ENCODE measurements at regions not wholly inside any gene's neighbourhood (a gene's known extent, or its start where the extent isn't known, plus 50 kb on each side); places are given as distances from the start of the nearest gene placed in this dataset.

DNA sequence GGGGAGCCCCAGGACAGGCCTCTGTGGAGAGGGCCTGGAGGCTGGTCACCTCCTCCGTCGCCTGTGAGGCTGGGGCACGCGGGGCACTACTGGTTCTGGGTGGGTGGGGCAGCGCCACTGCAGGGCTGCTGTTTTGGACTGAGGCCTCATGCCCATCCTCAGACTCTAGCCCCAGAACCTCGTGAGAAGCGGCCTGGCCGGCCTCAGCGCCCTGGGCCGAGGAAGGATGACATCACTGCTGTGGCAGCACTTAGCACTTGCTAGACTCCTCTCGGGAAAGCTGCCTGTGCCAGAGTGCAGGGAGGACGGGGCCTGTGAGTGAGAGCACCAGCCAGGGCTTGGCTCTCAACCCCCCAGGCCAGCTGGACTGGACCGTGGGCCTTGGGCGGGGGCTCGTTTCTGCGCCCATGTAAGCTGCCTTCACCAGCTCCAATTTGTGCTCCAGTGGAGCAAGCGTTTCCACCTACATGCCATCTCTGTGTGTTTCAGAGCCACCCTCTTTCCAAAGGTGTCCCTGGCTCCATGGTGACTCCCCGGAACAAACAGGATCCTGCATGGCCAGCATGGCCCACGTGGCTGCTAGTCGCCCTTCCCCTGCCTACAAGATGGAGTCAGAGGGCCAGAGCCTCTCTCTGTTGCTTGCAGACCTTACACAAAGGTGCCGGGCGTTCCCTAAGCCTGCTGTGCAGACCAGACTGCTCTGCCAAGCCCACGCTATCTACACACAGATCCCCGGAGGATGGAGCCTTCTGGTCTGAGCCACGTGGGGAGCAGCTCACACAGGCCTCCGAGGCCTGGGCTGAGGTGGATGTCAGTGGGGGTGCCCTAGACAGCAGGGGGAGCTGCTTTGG lies 102.9 kb downstream of the CTTN start:
- no peak for DNase-seq (ENCODE audit: low spot score)

DNA sequence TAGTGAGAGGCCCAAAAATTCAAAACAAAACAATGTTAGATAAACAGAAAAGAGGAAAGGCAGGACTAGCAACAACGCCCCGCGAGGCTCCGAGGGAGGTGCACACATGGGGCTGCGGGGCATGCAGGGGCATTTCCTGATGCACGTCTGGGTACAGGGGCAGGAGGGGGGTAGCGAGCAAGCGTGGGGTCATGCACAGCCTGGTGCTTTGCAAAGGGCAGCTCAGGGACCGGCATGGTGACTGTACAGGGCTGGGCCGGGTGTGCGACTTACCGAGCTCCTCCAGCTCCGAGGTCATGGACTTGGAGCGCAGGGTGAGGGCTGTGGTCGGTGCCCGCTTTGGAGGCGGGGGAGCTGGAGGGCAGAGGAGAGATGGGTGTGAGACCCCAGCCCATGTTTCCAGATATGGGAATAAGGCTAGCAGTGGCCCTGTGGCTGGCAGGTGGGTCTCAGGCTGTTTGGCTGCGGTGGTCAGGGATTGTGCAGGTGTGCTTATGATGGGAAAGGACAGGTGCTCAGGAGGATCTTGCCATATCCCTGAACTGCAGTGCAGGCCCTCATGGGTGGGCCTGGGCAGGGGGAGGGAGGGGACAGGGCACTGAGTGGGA lies 103.7 kb downstream of the CTTN start:
- no peak for DNase-seq (ENCODE audit: low spot score)

DNA sequence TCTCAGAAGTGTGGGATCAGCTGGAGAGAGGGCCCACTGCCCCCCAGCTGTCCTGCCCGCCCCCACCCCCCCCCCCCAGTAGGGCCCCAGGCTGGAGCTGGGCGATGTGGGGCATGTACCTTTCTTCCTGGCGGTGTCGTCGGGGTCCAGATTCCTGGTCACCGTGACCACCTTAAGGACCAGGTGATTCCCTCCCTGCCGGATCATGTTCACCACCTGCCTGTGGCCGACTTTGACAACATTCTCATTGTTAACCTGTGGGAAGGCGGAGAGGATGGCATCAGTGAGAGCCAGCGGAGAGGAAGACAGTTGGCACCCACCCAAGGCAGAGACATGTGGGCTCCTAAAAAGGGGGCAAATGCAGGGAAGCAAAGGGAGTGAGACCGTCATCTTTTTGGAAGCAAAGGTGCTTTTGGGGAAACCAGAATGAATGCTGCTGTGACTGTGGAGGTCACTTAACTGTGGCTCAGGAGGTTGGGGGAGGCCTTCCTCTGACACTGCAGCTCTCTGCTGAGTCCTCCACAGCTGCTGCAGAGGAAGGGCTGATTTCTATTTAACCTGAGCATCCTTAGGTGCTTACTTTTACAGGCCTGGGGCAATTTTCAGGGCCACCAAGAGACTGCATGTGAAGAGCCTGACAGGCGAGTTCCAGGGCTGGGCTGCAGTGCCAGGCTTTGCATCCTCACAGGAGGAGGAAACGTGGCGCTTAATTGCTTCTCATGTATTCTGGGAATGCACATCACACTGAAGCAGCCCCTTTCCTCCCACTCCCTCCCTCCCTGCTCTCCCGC lies 104.5 kb downstream of the CTTN start:
- no peak for DNase-seq (ENCODE audit: low spot score)

DNA sequence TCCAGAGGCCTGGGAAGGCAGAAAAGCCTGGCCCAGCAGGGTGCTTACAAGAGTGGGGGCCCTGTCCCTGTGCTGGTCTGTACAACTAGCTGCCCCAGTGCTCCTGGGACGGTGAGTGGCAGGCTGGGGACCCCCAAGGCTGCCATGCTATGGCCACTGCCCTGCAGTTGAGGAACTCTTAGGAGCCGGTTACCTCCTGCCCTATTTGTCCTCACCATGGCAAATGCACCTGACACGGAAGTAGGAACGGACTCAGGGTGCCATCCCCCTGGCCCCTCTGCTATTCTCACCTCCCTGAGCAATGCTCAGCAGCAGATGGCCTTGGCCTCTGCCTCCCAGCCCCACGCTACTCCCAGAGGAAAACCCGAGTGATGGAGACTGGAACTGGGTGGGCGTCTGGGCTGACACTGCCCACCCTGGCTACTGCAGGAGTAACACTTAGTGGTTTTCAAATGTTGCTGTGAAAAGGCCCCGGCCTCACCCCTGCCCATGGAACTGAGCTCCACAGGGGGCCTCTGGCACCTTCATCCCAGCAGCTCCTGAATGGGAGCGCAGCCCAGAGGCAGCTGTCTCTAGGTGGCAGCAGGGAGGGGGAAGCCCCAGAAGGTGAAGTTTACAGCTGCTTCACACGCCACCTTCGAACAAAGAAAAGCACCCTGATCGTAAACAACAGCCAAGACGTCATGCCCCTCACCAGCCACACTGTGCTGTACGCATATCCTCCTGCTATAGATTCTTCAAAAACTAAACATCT lies 105.3 kb downstream of the CTTN start:
- DNase-seq (ENCODE audit: low spot score) = peak; percentile 61

DNA sequence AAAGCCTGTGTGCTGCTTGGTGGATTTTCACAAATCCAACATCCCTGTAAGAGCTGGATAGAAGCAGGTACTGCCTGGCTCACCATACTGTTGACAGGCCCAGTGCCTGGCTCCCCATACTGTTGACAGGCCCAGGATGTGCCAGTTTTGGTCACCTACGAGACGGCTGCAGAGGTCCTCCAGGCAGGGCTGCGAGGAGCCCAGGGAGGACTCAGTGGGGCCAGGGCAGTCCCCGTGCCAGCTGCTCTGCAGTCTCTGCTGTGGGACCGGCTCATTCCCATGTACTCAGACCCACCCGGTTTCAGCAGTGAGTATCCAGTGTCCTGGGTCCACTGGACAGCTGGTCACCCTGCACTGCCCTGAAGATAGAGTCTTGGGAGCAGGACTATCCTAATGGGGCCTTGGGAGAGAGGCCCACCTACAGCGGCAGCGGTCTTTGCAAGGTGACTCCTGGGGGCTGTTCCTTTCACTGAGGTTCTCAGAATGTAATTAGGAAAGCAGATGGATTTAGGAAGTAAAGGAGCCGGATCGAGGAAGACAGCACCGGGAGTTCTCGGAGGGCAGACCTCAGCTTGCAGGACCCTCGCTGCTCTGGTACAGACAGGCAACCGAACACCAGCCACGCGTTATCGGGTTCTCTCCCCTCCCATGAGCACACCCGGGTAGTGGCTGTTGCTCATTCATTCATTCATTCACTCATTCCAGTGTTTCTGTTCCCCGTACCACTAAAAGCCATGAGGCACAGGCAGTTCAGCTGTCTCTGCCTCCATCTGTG lies 106.1 kb downstream of the CTTN start:
- no peak for DNase-seq (ENCODE audit: low spot score)

DNA sequence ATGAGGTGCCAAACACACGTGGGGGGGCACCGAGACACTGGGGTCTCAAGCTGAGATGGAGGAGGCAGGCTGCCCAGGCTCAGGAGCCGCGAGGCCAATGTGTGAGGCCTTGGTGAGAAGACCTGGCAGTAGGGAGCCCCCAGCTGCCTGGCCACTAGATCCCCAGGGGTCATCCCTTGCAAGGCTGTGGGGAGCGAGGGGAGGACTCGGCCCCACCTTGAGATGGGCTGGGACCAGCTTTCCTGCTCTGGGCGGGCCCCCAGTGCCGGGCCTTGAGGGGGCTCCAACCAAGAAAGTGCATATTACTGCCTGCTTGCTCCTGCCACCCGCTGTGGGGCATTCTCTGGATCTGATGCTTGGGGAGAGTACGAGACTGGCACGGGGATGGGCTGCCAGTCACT lies 107.0 kb downstream of the CTTN start:
- DNase-seq (ENCODE audit: low spot score) = no peak

DNA sequence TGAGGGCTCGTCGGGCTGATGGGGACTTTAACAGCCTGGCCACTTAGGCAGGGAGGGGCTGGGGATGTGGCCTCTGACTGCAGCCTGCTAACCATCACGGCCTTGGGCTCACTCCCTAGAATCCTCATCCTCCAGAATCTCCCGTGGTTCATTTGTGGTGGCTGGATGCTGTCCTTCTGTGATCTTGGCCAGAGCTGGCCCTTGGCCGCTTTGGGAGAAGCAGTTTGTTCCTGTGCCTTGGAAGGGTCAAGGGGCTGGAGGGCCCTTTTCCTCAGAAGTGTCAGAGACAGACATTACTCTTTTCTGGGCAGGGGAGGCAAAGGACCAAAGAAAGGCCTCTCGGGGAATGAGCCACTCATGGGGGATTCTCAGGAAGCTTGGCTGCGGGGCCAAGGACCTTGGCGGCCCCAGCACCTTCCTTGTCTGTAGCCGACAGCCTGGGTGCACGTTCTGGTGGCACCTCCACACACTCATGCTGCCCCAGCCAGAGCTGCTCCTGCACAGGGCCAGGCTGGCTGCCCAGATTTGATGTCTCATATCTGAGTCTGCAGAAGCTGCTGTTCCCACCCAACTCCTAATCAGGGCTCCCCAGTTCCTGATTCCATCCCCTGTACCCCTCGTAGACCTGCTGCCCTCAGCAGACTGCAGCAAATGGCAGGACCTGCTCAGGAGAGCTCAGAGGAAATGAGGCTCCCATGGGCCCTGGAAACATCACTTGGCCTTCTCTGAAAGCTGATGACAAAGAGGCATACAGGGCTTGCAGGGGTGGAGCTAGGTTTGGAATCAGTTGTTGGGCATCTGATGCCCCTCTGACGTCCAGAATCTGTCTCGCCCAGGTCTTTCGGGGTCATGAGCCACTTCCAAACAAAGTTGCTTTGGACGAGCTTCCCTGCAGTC lies 107.7 kb downstream of the CTTN start:
- no peak for DNase-seq (ENCODE audit: low spot score)

DNA sequence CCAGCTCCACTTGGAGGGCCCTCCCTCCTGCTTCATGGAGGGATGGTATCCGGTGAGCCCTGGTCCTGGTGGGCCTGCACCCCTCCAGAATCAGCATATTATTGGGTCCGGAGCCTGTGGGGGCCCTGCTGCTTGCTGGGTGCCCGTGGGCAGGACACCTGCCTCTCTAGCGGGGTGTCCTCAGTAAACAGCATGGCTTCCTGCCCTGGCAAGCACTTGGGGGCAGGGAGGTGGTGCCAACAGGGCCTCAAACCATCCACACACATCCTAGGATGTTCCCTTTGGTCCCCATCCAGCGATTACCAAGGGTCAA lies 108.3 kb downstream of the CTTN start:
- DNase-seq (ENCODE audit: low spot score) = no peak

DNA sequence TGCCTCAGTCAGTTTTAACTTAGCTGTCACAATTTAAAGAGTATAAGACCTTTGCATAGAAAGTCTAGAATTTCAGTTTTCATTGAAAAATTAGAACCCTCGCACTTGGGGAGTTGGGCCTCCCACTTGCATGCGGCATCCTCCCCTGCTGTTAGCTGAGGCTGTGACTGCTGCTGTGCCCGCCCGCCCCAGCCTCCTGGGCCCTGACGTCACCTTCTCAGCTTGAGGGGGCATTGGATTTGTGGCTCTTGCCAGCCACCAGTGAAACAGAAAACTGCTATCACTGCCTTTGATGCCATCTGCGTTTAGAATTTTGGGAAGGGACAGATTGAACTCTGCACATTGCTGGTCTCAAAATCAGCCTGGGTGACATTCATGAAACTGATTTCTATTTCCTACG lies 108.7 kb downstream of the CTTN start:
- DNase-seq (ENCODE audit: low spot score) = no peak

DNA sequence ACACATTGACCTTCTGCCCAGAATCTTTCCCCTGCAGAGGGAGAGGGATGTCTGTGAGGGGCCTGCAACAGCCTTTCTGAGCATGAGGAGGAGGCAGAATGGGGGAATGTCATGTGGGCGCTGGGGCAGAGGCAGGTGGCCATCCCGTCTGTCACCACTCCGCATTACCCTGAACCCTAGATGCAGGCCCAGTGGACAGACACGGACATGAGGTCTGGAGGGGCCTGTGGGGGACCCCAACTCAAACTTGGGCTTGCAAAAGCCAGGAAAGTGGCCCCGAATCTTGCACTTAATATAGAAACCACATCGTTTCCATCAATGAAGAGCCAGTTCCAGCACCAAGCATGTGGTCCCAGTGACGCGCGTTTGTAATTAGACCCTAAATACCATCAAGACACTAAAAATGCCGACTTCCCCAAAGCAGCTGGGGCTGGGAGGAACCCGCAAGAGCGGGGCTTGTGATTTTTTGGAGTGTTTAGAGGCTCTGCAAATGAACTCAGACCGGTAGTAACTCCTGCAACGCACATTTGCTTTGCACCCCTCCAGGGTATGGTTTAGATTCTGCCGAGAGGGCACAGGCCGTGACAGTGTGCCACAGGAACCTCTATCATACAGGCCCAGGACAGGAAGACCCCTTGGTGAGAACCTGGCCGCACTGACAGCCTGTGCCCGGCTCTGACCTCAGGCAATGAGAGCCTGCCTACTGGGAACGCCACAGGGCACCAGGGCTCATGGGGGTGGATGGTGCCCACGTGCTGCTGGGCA lies 109.3 kb downstream of the CTTN start:
- no peak for DNase-seq (ENCODE audit: low spot score)

DNA sequence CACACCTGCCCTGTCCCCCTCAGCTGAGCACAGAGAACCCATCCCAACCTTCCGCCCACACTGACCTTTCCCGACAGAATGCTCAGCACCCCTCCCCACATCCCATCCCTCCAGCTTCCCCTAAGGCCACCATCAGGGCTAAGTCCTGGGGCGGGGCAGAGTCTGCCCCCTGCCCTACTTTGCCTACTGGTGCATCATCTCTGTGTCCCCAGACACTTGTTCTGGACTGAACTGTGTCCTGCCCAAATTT lies 109.8 kb downstream of the CTTN start:
- DNase-seq (ENCODE audit: low spot score) = no peak

DNA sequence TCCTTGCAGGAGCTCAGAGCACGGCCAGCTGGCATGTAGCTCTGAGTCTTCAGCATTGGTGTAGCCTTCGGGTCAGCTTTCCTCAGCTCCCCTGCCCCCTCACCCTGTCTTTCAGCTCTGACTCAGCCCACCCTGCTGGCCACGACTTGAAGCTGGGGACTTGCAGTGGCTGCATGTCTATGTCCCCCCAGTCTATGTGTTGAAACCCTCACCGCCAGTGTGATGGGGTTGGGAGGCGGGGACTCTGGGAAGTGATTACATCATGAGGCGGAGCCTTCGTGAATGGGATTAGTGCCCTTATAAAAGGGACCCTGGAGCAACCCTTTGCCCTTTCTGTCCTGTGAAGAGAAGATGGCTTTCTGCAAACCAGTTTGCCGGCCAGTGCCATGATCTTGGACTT lies 111.1 kb downstream of the CTTN start:
- DNase-seq (ENCODE audit: low spot score) = no peak

DNA sequence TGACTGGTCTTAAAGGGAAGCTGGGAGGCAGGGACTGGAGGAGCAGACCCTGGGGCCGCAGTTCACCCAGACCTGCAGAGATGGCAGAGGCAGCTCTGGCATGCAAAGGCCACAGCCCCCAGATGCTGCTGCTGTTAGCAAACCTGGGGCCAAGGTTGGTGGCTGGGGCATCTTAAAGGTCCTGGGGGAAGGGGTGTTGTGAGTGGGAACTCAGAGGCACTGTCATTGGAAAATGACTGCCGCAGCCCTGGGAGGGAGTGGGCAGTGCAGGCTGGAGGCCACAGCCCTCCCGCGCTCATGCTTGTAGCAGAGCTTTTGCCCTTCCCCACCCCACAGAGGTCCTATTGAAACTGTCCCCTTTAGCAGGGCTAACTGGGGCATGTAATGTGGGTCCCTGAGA lies 111.8 kb downstream of the CTTN start:
- no peak for DNase-seq (ENCODE audit: low spot score)

DNA sequence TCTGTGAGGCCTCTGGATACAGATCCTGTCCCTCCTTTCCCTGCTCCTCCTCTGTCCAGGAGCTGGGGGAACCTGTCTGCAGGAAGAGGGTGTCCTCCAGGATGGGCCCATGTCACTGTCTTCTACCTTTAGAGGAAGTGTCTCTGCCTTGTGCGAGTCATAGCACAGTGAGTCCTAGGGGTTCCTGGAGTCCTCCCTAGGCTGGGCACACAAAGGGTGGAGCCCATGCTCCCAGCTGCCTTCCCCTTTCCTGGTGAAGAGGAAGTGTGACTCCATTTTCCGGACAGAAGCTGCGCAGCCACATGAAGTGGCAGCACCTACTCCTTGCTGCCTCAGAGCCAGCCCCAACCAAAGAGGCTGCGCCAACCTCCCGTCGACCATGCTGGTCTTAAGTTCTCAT lies 112.2 kb downstream of the CTTN start:
- DNase-seq (ENCODE audit: low spot score) = no peak

DNA sequence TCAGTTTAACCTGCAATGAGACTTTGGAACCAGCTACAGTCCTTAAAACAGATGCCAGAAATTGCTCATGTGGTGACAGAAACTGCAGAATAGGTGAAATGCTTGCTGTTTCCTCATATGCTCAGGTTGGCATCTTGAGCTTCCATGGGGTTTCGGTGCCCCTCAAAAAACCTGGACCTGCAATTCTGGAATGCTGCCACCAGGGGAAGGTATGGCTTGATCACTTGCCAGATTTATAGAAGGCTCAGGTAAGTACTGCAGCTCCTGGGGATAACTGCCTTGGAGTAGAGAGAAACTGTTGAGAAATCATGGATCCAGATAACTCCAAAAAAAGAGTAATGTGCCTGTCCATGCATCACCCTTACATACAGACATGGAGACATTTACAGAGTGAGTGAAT lies 113.0 kb downstream of the CTTN start:
- no peak for DNase-seq (ENCODE audit: low spot score)

DNA sequence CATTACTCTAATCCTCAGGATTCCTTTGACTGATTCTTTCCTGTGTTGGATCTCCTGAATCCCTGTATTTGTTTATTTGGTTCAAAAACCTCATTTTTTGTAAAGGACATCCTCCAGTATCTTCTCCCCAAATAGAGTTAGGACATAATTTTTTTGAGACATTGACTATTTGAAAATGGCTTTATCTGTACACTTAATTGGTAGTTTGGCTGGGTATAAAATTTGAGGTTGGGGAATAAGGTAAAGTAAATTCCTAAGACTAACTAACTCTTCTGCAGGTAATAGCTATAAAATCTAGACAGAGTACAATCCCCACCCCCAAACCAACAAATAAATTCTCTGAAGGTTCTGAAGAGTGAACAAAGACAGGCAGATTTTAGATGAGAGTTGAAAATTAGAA lies 114.4 kb downstream of the CTTN start:
- no peak for DNase-seq (ENCODE audit: low spot score)

DNA sequence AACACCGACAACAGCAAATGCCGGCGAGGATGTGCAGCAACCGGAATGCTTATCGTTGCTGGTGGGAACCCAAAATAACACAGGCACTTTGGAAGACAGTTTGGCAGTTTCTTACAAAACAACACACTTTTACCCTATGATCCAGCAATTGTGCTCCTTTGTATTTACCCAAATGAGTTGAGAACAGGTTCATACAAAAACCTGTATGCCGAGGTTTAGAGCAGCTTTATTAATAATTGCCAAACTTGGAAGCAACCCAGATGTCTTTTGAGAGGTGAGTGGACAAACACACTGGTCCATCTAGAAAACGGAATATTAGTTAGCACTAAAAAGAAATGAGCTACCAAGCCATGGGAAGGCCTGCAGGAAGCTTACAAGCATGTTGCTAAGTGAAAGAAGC lies 118.9 kb downstream of the CTTN start:
- DNase-seq (ENCODE audit: low spot score) = no peak

DNA sequence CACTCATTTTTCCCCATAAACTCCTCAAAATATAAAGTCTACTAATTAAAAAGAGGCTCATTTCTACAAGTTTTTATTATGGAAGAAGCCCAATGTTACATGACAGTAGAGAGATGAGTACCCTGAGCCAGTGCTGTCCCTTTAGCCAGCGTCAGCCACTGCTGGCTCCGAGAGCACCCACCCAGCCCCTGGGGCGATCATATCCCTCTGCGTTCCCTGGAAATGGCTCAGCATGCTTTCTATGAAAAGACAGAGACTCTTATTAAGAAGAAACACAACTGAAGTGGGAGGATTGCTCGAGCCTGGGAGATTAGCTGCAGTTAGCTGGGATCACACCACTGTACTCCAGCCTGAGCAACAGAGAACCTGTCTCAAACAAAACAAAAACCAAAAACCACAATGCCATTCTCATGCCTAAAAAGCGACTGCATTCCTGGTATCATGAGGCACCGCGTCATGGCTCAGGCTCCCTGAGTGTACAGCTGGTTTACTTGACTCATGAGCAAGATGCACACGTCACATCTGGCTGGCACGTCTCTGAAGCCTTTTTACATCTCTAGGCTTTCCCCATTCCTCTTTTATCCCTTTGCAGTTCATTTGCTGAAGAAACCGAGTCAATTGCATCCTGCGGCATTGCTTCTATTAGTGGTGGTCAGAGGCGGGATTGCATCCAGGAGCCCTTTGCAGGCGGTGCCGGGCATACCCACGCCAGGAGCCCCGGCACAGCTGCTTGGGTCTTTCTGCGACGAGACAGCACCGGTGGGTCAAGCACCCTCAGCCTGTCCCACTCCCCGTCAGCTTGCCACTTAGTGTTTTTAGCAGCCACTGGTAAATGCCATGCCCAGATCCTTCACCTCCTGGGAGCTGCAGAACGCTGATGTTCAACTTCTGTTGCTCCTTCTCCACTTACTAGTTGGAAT lies 119.9 kb downstream of the CTTN start:
- DNase-seq (ENCODE audit: low spot score) = no peak

DNA sequence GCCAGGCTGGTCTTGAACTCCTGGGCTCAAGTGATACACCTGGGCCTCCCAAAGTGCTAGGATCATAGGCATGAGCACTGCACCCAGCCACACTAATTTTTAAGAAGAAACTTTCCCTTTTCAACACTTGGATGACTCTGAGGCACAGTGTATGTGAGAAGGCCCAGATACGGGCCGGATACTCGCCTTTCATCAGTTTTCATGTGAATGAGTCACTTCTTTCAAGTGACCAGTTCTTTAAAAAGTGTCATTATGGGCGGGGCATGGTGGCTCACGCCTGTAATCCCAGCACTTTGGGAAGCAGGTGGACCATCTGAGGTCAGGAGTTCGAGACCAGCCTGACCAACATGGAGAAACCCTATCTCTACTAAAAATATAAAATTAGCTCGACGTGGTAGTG lies 120.8 kb downstream of the CTTN start:
- no peak for DNase-seq (ENCODE audit: low spot score)

Data from HuH-7.5 (cell line).